Tibial nerve (tissue), 4 donors: ENCODE measurements at regions not wholly inside any gene's neighbourhood (a gene's known extent, or its start where the extent isn't known, plus 50 kb on each side); places are given as distances from the start of the nearest gene placed in this dataset.

ENCODE experiments used
- EP300 ChIP-seq, 2 donors: sonication (generic); formaldehyde crosslinking; IDR thresholded peaks; one replicate each; pipeline ENCODE4 v1.6.1; 2017; ENCODE audit warnings: antibody characterized with exemption in 2 of 2, mild to moderate bottlenecking in 1 of 2
- POLR2A ChIP-seq, 2 donors: fragments of 450-650 bp; IDR thresholded peaks; one replicate each; pipeline ENCODE4 v1.6.1; 2017; ENCODE audit warnings: antibody characterized with exemption in 2 of 2, mild to moderate bottlenecking in 2 of 2, moderate library complexity in 2 of 2
- TF ChIP-seq, protein P1 (sequence below), 5 experiments: fragments of 200-600 bp in 3 of 5; fragments of 450-650 bp in 2 of 5; sonication (generic) in 3 of 5; IDR thresholded peaks; one replicate each; pipeline ENCODE4 v1.5.1; 2016 to 2019; ENCODE audit warnings: antibody characterized with exemption in 5 of 5, mild to moderate bottlenecking in 3 of 5, moderate library complexity in 2 of 5

DNA sequence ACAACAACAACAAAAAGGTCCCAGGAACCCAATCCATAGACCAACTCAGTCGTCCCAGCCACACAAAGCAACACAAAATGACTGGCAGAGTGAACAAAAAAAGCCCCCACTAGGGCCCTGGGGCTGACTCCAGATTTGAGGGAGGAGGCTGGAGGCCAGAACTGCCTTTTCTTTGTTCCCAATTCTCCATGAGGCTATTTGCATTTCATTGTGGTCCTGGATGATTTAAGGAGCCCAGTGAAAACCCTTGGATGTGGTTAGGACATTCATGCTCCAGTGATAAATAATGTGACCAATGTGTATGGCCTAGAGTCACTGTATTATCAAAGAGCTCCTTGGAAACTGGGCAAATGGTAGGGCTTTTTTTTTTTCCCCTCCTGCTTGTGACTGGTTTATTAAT is 192.9 kb downstream of the NUAK1 start:
- TF ChIP-seq POLR2A (IDR thresholded peaks at IDR 0.05) (no peak), EP300 (IDR thresholded peaks at IDR 0.05) (no peak)
- TF ChIP-seq, protein P1, sequence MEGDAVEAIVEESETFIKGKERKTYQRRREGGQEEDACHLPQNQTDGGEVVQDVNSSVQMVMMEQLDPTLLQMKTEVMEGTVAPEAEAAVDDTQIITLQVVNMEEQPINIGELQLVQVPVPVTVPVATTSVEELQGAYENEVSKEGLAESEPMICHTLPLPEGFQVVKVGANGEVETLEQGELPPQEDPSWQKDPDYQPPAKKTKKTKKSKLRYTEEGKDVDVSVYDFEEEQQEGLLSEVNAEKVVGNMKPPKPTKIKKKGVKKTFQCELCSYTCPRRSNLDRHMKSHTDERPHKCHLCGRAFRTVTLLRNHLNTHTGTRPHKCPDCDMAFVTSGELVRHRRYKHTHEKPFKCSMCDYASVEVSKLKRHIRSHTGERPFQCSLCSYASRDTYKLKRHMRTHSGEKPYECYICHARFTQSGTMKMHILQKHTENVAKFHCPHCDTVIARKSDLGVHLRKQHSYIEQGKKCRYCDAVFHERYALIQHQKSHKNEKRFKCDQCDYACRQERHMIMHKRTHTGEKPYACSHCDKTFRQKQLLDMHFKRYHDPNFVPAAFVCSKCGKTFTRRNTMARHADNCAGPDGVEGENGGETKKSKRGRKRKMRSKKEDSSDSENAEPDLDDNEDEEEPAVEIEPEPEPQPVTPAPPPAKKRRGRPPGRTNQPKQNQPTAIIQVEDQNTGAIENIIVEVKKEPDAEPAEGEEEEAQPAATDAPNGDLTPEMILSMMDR (IDR thresholded peaks at IDR 0.05) = no peak
